HEK293T (cell line): ENCODE measurements at regions not wholly inside any gene's neighbourhood (a gene's known extent, or its start where the extent isn't known, plus 50 kb on each side); places are given as distances from the start of the nearest gene placed in this dataset.

Experiments used
- CTCF ChIA-PET: fragments of 350-600 bp; formaldehyde crosslinking; extraction: SDS; loops from one replicate; lab custom pipeline; 2021; ENCODE audit warnings: antibody characterized with exemption, inconsistent platforms; lab: Yijun Ruan, JAX
- POLR2A ChIA-PET: fragments of 350-600 bp; formaldehyde crosslinking; extraction: SDS; loops from one replicate; lab custom pipeline; 2020; ENCODE audit warnings: antibody characterized with exemption, inconsistent platforms; lab: Yijun Ruan, JAX
- DNase-seq: peaks from one replicate; pipeline ENCODE4 v3.0.0; 2012; ENCODE audit warnings: mixed read lengths; ENCODE audit errors: extremely low spot score
- ARNT ChIP-seq: fragments of 450-650 bp; IDR thresholded peaks from 2 replicates; pipeline ENCODE4 v1.6.1; 2017; ENCODE audit warnings: mild to moderate bottlenecking
- BHLHE40 ChIP-seq: fragments of 450-650 bp; IDR thresholded peaks from 2 replicates; pipeline ENCODE4 v1.6.1; 2016; ENCODE audit warnings: mild to moderate bottlenecking, moderate library complexity, borderline replicate concordance
- CTBP1 ChIP-seq: fragments of 450-650 bp; IDR thresholded peaks from 2 replicates; pipeline ENCODE4 v1.6.1; 2016; ENCODE audit warnings: borderline replicate concordance
- ELF4 ChIP-seq: fragments of 450-650 bp; IDR thresholded peaks from 2 replicates; pipeline ENCODE4 v1.6.1; 2017; ENCODE audit warnings: antibody characterized with exemption
- FOXA1 ChIP-seq: fragments of 450-650 bp; IDR thresholded peaks from 2 replicates; pipeline ENCODE4 v1.6.1; 2016; ENCODE audit warnings: mild to moderate bottlenecking
- FOXK2 ChIP-seq: fragments of 450-650 bp; IDR thresholded peaks from 2 replicates; pipeline ENCODE4 v1.6.1; 2016; ENCODE audit warnings: mild to moderate bottlenecking
- FOXM1 ChIP-seq: fragments of 450-650 bp; IDR thresholded peaks from 2 replicates; pipeline ENCODE4 v1.6.1; 2017; ENCODE audit warnings: mild to moderate bottlenecking, borderline replicate concordance
- HDGF ChIP-seq: fragments of 450-650 bp; IDR thresholded peaks from 2 replicates; pipeline ENCODE4 v1.6.1; 2017; ENCODE audit warnings: antibody characterized with exemption, borderline replicate concordance
- L3MBTL2 ChIP-seq: fragments of 450-650 bp; conservative IDR thresholded peaks from 2 replicates; pipeline ENCODE4 v1.6.1; 2016; ENCODE audit warnings: mild to moderate bottlenecking
- LEF1 ChIP-seq: fragments of 450-650 bp; IDR thresholded peaks from 2 replicates; pipeline ENCODE4 v1.6.1; 2017; ENCODE audit warnings: mild to moderate bottlenecking, borderline replicate concordance
- NFRKB ChIP-seq: fragments of 450-650 bp; IDR thresholded peaks from 2 replicates; pipeline ENCODE4 v1.6.1; 2016; ENCODE audit warnings: mild to moderate bottlenecking, moderate library complexity
- PKNOX1 ChIP-seq: fragments of 450-650 bp; IDR thresholded peaks from 2 replicates; pipeline ENCODE4 v1.6.1; 2016
- SP1 ChIP-seq: fragments of 450-650 bp; IDR thresholded peaks from 2 replicates; pipeline ENCODE4 v1.6.1; 2017
- SUZ12 ChIP-seq: fragments of 450-650 bp; IDR thresholded peaks from 2 replicates; pipeline ENCODE4 v1.6.1; 2016; ENCODE audit warnings: mild to moderate bottlenecking
- TARDBP ChIP-seq: fragments of 450-650 bp; IDR thresholded peaks from 2 replicates; pipeline ENCODE4 v1.6.1; 2016
- ZNF384 ChIP-seq: fragments of 450-650 bp; IDR thresholded peaks from 2 replicates; pipeline ENCODE4 v1.6.1; 2016

GRCh38 chr3:107992976-107993684, 97.7 kb downstream of the CD47 start:
- TF ChIP-seq HDGF: no peak
- no peak for TF ChIP-seq PKNOX1
- TF ChIP-seq FOXK2: no peak
- TF ChIP-seq FOXM1: no peak
- no peak for TF ChIP-seq FOXA1
- no peak for TF ChIP-seq CTBP1
- no peak for TF ChIP-seq ELF4
- no peak for TF ChIP-seq SUZ12
- no peak for TF ChIP-seq ARNT
- TF ChIP-seq ZNF384: no peak
- TF ChIP-seq NFRKB: no peak
- no peak for TF ChIP-seq SP1
- TF ChIP-seq BHLHE40: no peak
- no peak for TF ChIP-seq TARDBP
- ChIA-PET POLR2A (no interaction called here), CTCF (interaction anchor here (0.6 kb wide), 1 partner anchor 412 kb away, joined by 3 read pairs; no protein-coding TSS in a partner anchor)
- DNase-seq: no peak

GRCh38 chr3:107990926-107991325, 99.9 kb downstream of the CD47 start:
- TF ChIP-seq SP1 (no peak), NFRKB (no peak), HDGF (no peak), PKNOX1 (no peak), ZNF384 (no peak), FOXM1 (no peak), LEF1 (no peak), SUZ12 (no peak), ELF4 (no peak), L3MBTL2 (no peak), BHLHE40 (no peak), FOXA1 (no peak), FOXK2 (no peak), ARNT (no peak), CTBP1 (no peak), TARDBP (no peak)
- CTCF ChIA-PET: no interaction called here
- DNase-seq: no peak
- POLR2A ChIA-PET: interaction anchor here (0.5 kb wide), 1 partner anchor 484 kb away, joined by 3 read pairs; no protein-coding TSS in a partner anchor

- ChIA-PET POLR2A (no interaction called here), CTCF (no interaction called here)
- no peak for DNase-seq
- TF ChIP-seq BHLHE40: no peak
- TF ChIP-seq ZNF384: no peak
- no peak for TF ChIP-seq SUZ12
- TF ChIP-seq NFRKB: no peak
- TF ChIP-seq ARNT: no peak
- TF ChIP-seq LEF1: no peak
- TF ChIP-seq FOXM1: no peak
- no peak for TF ChIP-seq L3MBTL2
- TF ChIP-seq PKNOX1: no peak
Observed at GRCh38 chr3:107990433-107990832, 100.4 kb downstream of the CD47 start.

GRCh38 chr3:107989661-107990060, 101.2 kb downstream of the CD47 start:
- no peak for TF ChIP-seq ARNT
- TF ChIP-seq FOXM1: no peak
- TF ChIP-seq BHLHE40: no peak
- no peak for TF ChIP-seq NFRKB
- no peak for TF ChIP-seq SUZ12
- ChIA-PET CTCF (no interaction called here), POLR2A (no interaction called here)
- no peak for DNase-seq

- DNase-seq: no peak
- ChIA-PET POLR2A (no interaction called here), CTCF (no interaction called here)
- TF ChIP-seq FOXA1 (no peak), HDGF (no peak), TARDBP (no peak), CTBP1 (no peak), ZNF384 (no peak), L3MBTL2 (no peak), ARNT (no peak), LEF1 (no peak), SP1 (no peak), FOXK2 (no peak)
Observed at GRCh38 chr3:107988460-107989175, 102.2 kb downstream of the CD47 start.
